ENCODE measurements at regions not wholly inside any gene's neighbourhood (a gene's known extent, or its start where the extent isn't known, plus 50 kb on each side); places are given as distances from the start of the nearest gene placed in this dataset.
"Not testable (repeated sequence)": the region's sequence is repeated elsewhere in the genome, so short reads cannot be mapped to it uniquely, and the experiment has no call there.

DNA sequence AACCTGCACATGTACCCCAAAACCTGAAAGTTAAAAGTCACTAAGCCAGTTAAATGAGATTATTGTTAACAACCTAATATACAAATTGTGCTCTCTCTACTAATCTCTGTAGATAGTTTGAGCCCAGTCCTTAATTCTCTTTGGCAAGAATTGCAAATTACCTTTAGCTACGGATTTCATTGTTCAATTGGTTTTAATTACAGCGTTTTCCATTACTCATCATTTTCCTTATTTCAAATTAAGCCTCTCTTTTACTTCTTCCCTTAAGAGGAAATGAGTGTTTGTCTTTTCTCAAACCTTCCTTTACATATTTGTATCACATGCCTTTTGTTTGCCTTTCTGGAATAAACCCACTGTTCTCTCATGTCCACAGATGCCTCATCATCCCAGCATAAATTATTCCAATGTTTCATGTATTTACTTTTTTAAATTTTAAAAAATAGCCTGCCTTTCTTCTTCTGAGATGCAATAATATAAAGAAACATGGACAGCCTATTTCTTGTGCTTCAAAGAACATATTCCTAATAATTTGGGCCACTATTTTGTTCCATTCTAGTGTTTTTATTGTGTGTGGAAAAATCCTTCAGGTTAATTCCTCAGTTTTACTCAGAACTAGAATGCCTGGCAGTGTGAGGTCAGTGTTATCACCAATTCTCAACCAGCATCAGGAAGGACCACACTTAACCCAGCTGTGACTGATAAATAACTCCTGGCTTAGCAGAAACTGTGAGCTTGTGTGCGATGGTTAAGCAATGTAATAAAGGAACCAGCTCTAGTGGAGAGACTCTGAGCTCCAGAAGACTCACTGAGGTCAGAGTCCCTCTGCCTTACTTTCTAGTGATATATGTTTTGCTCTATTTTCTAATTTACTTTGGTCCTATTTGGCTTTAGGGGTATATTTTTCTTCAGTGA is 600.5 kb downstream of the LTN1 start:
- no peak for DNase-seq

DNA sequence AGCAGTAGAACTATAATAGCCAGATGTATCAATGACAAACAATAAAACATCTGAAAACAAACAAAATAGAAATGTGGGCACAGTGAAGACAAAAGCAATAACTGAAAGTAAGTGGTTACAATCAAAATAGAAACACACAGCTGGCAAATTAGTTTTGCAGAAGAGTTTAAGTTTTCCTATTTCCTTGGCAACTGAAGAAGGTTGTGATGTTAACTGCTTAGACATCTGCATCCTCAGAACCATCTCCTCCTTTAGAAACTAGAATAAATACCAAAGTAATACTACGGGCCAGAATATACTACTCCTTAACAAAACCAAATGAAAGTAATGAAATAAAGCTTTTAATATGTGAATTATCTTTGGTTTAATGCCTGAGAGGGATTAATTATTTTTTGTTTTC is 605.5 kb downstream of the LTN1 start:
- no peak for DNase-seq

DNA sequence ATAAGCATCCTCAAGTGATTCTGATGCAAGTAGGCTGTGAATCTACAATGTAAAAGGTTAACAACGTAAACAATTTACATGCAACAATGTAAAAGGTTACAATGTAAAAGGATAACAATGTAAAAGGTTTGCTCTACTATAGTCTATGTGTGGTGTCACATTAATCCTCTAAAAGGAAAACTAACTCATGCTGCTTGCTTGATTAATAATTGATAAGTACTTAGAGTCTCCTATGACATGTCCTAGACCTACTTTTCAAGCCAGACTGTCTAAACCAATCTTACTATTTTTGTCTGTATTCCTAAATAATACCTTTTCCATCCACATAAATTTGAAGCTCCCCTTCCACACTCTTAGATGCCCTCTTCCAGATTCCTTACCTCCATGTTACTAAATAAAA is 606.8 kb downstream of the LTN1 start:
- DNase-seq: no peak

DNA sequence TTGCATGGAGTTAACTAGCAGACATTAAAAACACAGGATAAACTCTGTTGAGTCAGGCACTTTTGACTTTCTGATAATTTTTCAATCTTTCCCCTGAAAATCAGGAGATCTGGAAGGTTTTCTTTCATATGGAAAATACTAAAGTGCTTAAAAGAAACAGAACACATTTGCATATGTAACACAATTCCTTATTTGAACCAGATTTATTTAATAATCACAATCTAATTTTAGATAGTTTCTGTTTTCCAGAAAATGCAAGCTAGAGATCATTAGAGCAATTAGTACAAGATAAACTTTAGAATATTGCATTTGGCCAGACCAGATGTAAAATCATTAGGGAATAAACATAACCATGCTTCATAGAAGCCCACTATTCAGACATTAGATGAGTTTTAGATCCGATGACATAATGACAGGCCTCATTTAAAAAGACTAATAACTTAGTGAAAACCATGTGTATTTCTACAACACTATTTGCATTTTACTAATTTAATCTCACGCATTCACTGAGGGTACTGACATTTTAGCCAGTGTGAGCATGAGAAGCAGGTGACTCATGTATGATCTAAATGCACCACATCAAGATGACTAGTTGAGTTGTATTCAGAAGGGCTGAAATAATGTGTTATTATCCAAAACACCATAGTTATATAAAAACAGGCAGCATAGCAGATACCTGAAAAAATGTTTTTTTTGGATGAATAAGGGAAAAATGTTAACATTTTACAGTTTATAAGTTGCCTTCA is 611.5 kb downstream of the LTN1 start:
- not testable (repeated sequence) for DNase-seq

DNA sequence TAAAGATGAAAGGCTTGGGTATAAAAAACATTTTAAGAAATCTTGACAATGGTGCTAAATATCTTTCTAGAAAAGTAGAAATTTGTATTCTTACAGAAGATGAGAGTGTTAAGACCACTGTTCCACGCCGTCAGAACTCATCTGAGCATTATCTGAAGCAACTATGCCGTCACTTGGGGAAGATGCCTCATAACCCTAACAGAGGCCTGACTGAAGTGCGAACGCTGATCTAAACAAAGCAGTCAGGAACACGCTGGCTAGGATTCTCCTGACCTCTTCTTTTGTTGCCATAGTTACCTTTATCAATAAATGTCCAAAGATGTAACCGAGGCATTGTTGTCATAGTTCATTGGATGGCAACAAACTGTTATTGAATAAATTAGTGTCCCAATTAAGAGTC is 612.4 kb downstream of the LTN1 start:
- no peak for DNase-seq

DNA sequence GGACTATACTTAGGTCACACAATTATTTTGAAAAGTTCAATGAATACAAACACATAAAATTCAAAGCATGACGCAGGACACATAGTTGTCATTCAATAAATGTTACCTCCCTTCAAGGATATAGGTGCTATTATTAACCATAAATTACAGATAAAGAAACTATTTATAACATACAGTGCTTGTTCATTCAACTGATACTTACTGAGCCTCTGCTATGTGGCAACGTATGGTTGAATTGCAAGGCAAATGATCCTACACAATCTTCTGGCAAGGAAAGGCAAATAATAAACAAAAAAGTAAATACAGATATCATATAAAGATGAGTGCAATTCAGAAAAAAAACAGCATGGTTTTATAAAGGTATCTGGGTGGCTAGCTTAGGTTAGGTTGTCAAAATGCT is 614.7 kb downstream of the LTN1 start:
- no peak for DNase-seq

DNA sequence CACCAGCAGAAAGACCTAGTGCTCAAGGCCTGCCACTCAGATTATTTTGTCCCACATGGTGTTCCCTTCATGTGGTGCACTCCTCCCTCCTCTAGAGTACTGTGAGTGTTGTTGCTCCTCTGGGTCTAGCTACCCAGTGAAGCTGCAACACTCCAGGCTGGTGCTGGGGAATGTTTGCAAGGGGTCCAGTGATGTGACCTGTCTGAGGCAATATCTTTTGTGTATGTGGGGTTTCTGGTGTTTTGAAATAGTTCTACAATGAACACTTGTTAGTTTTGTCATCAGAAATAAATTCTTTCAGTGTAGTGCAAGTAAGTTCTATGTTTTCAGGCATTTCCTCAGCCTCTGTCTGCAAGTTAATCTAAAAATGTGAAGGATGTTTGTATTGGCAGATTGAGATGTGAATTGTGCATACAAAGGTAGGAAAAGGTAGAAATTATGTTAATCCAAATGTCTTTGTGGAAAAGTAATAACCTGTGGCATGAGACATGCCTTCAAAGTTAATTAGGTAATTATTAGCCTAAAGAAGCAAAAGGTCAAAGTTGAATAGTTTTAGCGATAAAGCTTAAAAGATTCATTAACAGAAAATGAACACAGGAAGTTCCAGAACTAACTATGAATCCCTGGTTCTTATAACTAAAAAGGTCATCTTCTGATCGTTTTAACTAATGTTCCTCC is 616.8 kb downstream of the LTN1 start:
- no peak for DNase-seq

DNA sequence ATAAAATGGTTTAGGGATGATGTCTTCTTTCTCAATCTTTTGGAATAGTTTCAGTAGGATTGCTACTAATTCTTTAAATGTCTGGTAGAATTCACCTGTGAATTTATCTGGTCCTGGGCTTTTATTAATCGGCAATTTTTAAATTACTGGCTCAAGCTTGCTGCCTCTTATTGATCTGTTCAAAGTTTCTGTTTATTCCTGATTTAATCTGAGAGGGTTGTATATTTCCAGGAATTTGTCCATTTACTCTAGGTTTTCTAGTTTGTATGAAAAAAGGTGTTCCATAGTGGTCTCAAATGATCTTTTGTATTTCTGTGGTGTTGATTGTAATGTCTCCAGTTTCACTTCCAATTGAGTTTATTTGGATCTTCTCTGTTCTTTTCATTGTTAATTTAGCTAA is 617.8 kb downstream of the LTN1 start:
- no peak for DNase-seq

DNA sequence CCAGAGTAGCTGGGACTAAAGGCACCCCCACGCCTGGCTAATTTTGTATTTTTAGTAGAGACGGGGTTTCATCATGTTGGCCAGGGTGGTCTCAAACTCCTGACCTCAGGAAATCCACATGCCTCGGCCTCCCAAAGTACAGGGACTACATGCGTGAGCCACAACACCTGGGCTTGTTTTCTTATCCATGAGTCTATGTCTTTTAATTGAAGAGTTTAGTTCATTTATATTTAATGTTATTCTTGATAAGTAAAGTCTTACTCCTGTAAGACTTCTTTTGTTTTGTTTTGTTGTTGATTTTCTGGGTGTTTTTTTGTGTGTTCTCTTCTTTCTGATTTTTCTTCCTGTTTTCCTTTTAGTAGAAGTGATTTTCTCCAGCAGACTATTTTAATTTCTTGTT is 621.0 kb downstream of the LTN1 start:
- no peak for DNase-seq

DNA sequence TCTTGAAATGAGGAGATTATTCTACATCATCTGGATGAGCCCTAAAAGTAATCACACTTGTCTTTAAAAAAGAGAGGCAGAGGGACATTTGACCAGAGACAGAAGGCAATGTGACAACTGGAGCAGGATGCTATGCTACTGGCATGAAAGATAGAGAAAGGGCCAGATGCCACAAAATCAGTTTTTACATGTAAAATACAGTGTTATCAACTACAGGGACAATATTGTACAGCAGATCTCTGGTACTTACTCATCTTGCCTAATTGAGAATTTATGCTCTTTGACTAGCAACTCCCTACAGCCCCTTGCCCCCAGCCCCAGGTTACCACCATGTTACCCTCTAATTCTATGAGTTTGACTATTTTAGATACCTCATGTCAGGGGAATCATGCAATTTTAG is 633.4 kb downstream of the LTN1 start:
- DNase-seq: no peak

DNA sequence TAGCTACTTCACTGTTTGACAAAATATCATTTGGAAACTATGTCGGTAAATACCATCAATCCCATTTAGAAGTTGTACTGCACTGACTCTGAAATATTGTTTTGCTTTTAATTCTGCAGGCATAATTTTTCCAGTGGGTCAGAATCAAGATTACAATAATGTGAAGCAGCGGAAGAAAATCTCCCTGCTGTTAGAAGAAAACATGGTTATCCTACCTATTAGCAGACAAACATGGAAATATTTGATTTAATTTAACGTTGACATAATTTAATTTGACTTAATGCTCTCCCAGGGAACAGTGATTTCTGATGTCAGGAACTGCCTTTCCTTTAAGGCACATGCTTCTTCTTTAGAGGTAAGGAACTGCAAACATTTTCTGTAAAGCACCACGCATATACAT is 634.0 kb downstream of the LTN1 start:
- no peak for DNase-seq

DNA sequence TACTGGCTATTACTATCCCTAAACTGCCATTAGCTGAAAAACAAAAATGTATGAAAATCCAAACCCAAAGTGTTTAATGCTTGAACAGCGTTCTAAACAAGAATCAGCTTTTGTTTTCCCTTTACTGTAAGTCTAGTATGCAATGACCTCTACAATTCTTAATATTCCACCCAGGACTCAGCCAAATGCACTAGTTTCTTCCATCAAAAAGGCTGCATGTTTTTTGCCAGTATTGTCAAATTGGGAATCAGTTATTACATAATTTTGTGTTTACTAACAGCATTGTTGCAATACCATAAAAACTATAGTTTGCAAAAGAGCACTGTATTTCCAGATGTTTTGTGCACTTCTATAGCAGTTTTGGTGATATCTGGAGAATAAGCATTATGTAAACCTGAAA is 634.5 kb downstream of the LTN1 start:
- no peak for DNase-seq

DNA sequence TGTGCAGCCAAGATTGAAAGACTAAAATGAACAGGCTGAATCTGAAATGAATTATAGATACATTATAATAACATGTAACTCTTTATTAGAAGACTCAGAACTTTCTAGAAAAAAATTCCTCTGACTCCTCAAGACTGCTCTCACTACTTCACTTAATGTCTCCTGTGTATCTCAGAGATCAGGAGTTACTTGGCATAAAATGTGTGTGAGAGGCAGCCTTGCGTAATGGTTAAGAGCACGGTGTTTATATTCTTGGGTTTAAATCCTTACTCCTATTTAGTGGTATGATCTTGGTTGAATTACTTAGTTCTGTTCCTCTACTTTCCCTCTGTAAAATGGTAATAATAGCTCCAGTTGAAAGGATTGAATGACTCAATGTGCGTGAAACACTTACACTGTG is 634.9 kb downstream of the LTN1 start:
- no peak for DNase-seq

DNA sequence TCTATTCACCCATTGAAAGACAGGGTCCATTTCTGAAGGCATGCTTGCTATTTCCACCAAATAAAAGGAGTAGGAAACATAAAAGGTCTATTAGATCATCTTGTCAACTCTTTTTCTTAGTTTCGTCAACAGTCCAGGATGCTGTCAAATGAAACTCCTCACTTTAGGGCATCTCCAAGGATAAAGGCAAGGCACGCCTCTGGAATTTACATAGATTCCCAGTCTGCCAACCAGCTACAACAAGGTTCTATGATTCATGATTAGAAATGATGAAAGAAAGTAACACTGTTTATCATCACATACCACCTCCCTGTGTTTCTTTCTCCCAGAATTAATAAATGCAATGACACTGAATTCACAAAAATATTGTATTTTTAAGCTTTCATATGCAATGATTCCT is 636.3 kb downstream of the LTN1 start:
- DNase-seq: no peak

DNA sequence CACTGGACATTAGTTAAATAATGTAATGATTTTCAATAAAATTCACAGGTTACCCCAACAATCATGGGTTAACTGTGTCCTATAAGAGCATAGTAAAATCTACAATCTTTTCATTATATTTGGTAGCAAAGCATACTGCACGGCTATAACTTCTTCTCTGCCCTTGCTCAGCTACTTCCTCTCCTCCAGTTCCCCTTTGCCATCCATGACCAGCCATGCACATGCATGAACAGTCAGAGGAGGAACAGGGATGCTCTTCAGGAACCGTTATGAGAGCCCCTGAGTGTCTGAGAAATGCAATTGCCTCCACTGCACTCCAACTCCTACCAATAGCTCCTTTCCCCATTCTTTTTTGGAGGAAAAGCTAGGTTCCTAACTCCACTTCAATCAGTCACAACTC is 646.7 kb downstream of the LTN1 start:
- no peak for DNase-seq

DNA sequence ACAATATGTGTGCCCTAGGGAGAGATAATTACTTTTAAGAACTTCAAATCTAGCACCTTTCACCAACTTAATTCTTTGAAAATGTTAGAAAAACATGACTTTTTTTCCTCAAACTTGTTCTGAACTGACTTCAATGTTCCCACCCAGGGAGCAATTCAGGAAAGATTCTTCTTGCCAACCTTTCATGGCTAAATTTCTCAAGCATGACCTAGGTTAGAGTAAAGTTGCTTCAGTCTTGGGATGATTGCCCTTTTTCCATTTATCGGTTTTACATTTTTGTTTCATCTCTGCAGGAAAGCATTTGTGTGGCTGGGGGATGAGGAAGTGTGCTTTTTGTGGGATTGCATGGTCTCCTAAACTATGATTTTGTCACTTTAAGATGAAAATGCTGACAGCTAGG is 647.7 kb downstream of the LTN1 start:
- DNase-seq: no peak

DNA sequence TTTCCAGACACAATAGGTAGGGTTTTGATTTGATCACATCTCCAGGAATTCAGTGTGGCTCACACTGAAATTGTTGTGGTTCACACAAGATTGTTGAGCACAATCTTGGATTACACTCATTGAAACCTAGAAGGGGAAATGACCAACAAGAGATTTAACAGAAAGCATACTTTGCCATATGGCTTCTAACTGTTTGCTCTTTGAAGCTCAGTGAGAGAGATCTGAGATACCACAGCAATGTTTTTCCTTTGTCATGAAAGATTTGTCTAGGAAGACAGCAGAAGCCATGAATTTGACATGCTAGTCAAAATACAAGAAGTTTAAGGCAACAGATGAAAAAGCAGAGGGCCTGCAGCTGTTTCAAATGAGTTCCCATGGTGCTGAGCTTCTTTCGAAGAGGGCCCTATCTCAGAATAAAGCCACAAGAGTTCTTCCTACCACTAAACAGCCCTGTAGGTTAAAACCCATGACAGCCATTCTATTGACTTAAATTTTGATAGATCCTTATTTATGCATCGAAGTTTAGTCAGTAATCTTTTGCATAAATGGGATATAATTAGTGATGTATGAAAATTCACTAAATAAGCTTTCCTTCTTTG is 650.4 kb downstream of the LTN1 start:
- no peak for DNase-seq

DNA sequence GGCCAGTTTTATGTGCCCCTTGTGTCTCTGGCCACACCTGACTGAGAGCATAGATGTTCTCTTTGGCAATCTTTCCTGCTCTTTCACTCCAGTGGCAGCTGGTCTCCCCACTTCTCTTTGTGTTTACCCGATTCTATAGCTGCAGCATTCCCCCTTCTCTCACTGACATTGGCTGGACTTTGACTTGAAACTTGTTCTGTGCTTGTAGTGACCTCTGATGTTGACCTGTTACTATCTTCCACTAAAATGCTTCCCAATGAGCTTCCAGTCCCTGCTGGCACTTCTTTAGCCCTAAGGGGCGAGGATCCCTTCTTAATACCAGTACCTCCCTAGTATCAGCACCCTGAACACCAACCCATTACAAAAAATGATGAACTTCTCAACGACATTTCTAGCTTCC is 653.3 kb downstream of the LTN1 start:
- no peak for DNase-seq

DNA sequence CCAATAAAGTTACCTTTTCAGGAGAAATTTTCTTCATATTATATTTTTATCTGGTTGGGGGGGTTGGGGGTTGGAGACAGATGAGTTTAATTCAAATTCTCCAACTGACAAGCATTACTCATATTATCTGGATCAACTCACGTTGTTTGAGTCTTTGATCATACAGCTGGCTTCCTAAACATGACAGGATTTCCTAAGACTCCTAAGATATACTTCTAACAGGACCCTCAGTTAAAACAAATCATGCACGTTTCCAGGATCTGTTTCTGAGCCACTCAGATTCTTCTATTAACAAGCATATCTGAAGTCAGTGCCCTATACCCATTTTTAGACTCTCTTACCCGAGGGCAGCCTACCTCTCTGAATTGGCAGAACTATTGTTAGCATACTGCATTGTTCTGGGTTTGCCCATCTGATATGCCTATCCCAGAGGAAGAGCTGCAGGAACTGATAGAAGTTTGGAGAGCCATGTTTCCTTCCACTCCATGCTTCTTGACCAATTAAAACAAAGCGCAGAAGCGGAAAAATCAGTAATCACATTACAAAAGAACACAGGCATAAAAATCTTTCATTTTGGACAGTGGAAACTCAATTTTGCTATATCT is 653.9 kb downstream of the LTN1 start:
- no peak for DNase-seq

DNA sequence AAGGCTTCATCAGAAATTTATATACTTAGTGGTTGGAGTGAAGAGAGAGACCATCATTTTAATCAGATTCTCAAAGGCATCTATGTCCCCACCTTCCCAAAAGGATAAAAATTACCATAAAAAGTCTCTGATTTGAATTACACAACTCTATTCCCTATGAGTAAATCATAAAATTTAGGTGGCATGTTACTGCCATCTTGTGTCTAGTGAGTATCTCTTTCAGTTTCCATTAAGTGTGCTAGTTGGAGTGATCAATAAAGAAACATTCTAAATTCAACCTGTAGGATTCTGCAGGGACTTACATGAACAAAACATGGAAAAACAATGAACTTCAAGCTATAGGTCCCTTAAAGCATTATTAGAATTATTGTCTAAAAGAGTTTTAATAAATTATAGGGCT is 655.4 kb downstream of the LTN1 start:
- peak in 1 of 2 experiments; percentile 13 for DNase-seq

DNA sequence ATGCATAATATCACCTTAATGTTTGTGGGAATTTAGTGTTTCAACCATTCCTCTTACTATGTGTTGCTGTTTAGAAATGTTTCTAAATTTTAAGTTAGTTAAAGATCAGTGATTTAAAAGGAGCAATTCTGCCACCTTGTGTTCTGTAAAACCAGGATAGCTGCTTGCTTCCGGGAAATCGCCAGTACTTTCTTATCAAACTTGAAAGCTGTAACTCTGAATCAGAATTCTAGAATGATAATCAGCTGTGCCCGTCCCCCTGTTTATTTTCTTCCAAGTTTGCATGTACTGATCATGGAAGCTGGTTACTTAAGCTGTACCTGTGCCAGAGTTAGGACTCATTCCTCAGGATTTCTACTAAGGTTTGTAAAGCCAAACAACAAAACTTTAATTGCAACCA is 656.4 kb downstream of the LTN1 start:
- no peak for DNase-seq

DNA sequence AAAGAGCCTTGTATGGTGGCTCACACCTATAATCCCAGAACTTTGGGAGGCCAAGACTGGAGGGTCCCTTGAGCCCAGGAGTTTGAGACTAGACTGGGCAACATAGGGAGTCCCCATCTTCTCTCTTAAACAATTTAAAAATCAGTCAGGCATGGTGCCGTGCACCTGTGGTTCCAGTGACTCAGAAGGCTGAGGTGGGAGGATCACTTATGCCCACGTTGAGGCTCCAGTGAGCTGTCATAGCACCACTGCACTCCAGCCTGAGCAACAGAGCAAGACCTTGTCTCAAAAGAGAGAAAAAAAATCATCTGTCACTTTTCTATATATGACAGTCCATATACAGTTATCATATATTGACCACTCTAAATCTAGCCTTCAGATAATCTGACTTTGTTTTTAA is 658.3 kb downstream of the LTN1 start:
- DNase-seq: no peak

DNA sequence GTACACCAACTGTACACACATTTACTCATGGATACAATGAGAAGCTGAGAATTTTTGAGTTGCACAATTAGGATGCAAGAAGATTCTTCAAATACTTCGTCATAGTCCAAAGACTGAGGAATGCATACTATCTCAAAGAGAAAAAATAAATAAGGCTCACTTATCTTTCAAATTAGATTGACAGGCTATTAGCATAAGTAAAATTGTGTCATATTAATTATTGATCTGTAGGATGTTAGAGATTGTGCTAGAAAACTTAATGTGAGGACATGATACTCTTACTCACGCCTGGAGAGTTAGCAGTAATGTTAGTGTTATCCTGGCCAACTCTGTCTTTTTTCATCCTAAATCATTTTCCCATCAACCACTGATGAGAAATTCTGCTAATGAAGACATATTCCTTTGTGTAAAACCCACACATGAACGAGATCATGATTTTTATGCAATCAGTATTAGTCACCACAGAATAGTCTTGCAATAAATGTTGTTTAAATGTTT is 659.0 kb downstream of the LTN1 start:
- DNase-seq: no peak

Data from AML-193 (cell line).